ENCODE measurements at regions not wholly inside any gene's neighbourhood (a gene's known extent, or its start where the extent isn't known, plus 50 kb on each side); places are given as distances from the start of the nearest gene placed in this dataset.

GRCh38 chr1:238350471-238350870 is 459.7 kb upstream of the ZP4 start:
- TF ChIP-seq CTCF (IDR thresholded peaks at IDR 0.05; ENCODE audit: insufficient read depth, low read depth, low read length, missing control alignments) = no peak
- no peak for DNase-seq (ENCODE audit: low read depth)
- H3K4me3 ChIP-seq (ENCODE audit: low read depth, low read length) = no peak overlapping the region

GRCh38 chr1:238346340-238346739 is 455.6 kb upstream of the ZP4 start:
- no peak for DNase-seq (ENCODE audit: low read depth)
- no peak overlapping the region for H3K4me3 ChIP-seq (ENCODE audit: low read depth, low read length)
- TF ChIP-seq CTCF (IDR thresholded peaks at IDR 0.05; ENCODE audit: insufficient read depth, low read depth, low read length, missing control alignments) = no peak

GRCh38 chr1:238345837-238346236 is 455.1 kb upstream of the ZP4 start:
- DNase-seq (ENCODE audit: low read depth) = no peak
- no peak for TF ChIP-seq CTCF (IDR thresholded peaks at IDR 0.05; ENCODE audit: insufficient read depth, low read depth, low read length, missing control alignments)

GRCh38 chr1:238343852-238344251 is 453.1 kb upstream of the ZP4 start:
- H3K4me3 ChIP-seq (ENCODE audit: low read depth, low read length) = no peak overlapping the region
- no peak for DNase-seq (ENCODE audit: low read depth)
- TF ChIP-seq CTCF (IDR thresholded peaks at IDR 0.05; ENCODE audit: insufficient read depth, low read depth, low read length, missing control alignments) = no peak

More at GRCh38 chr1:238345837-238346236, 455.1 kb upstream of the ZP4 start:
- no peak overlapping the region for H3K4me3 ChIP-seq (ENCODE audit: low read depth, low read length)

GRCh38 chr1:238341395-238341794 is 450.7 kb upstream of the ZP4 start:
- no peak for TF ChIP-seq CTCF (IDR thresholded peaks at IDR 0.05; ENCODE audit: insufficient read depth, low read depth, low read length, missing control alignments)
- no peak overlapping the region for H3K4me3 ChIP-seq (ENCODE audit: low read depth, low read length)
- DNase-seq (ENCODE audit: low read depth) = no peak

- DNase-seq (ENCODE audit: low read depth) = no peak
- no peak for TF ChIP-seq CTCF (IDR thresholded peaks at IDR 0.05; ENCODE audit: insufficient read depth, low read depth, low read length, missing control alignments)
- no peak overlapping the region for H3K4me3 ChIP-seq (ENCODE audit: low read depth, low read length)
These were observed 450.3 kb upstream of the ZP4 start for GRCh38 chr1:238340989-238341388.

- TF ChIP-seq CTCF (IDR thresholded peaks at IDR 0.05; ENCODE audit: insufficient read depth, low read depth, low read length, missing control alignments) = no peak
- H3K4me3 ChIP-seq (ENCODE audit: low read depth, low read length) = no peak overlapping the region
- DNase-seq (ENCODE audit: low read depth) = no peak
These were observed 445.8 kb upstream of the ZP4 start for GRCh38 chr1:238336531-238336930.
